ENCODE measurements at regions not wholly inside any gene's neighbourhood (a gene's known extent, or its start where the extent isn't known, plus 50 kb on each side); places are given as distances from the start of the nearest gene placed in this dataset.
"Not testable (repeated sequence)": the region's sequence is repeated elsewhere in the genome, so short reads cannot be mapped to it uniquely, and the experiment has no call there.

- peak; percentile 10 for DNase-seq (ENCODE audit: low spot score)
Observed at GRCh38 chr4:78004270-78004669, 52.9 kb upstream of the FRAS1 start.

DNA sequence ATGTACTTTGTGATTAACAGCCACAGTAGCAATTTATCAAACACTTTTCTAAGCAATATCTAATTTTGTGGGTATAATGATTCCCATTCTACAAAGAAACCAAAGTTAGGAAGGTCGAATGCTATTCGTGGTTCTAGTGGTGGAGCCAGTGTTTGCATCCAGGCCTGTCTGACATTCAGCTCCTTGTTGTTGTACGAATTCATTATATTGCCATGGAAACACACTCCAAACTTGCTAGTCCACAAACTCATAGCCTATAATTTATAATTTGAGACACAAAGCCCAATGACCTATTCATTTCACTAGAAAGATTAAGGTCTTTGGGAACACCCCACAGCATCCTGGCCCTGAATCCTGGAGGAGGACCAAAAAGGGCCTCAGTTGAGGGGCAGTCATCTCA, 52.0 kb upstream of the FRAS1 start:
- DNase-seq (ENCODE audit: low spot score) = no peak

- not testable (repeated sequence) for DNase-seq (ENCODE audit: low spot score)
Observed at GRCh38 chr4:78007021-78007420, 50.1 kb upstream of the FRAS1 start.
